Tibial nerve (tissue), 4 donors: ENCODE measurements at regions not wholly inside any gene's neighbourhood (a gene's known extent, or its start where the extent isn't known, plus 50 kb on each side); places are given as distances from the start of the nearest gene placed in this dataset.

ENCODE experiments used
- DNase-seq, 2 donors: peaks; one replicate each; pipeline ENCODE4 v3.0.0-alpha.2; 2019; ENCODE audit warnings: low spot score in 2 of 2
- H3K27ac ChIP-seq, 4 donors: fragments of 200-600 bp; sonication (generic) in 3 of 4; one replicate each; pipeline ENCODE4 v1.5.1; 2017 to 2019; ENCODE audit warnings: mild to moderate bottlenecking in 1 of 4
- H3K27me3 ChIP-seq, 2 donors: fragments of 200-600 bp; sonication (generic) in 1 of 2; one replicate each; pipeline versions ENCODE4 v1.5.1 to v1.6.0; 2017 to 2019
- H3K36me3 ChIP-seq, 3 donors: fragments of 200-600 bp; sonication (generic); one replicate each; pipeline ENCODE4 v1.5.1; 2018 to 2019
- H3K4me1 ChIP-seq, 4 donors: fragments of 200-600 bp; sonication (generic) in 3 of 4; one replicate each; pipeline ENCODE4 v1.5.1; 2017 to 2019
- H3K4me3 ChIP-seq, 4 donors: fragments of 200-600 bp; sonication (generic) in 3 of 4; one replicate each; pipeline ENCODE4 v1.5.1; 2017 to 2019; ENCODE audit warnings: mild to moderate bottlenecking in 1 of 4, moderate library complexity in 1 of 4
- H3K9me3 ChIP-seq, 4 donors: fragments of 200-600 bp; sonication (generic) in 3 of 4; one replicate each; pipeline ENCODE4 v1.5.1; 2017 to 2019
- CTCF ChIP-seq, 5 experiments: fragments of 200-600 bp in 3 of 5; fragments of 450-650 bp in 2 of 5; sonication (generic) in 3 of 5; IDR thresholded peaks; one replicate each; pipeline ENCODE4 v1.5.1; 2016 to 2019; ENCODE audit warnings: antibody characterized with exemption in 5 of 5, mild to moderate bottlenecking in 3 of 5, moderate library complexity in 2 of 5
- EP300 ChIP-seq, 2 donors: sonication (generic); formaldehyde crosslinking; IDR thresholded peaks; one replicate each; pipeline ENCODE4 v1.6.1; 2017; ENCODE audit warnings: antibody characterized with exemption in 2 of 2, mild to moderate bottlenecking in 1 of 2
- POLR2A ChIP-seq, 2 donors: fragments of 450-650 bp; IDR thresholded peaks; one replicate each; pipeline ENCODE4 v1.6.1; 2017; ENCODE audit warnings: antibody characterized with exemption in 2 of 2, mild to moderate bottlenecking in 2 of 2, moderate library complexity in 2 of 2
- WGBS, 2 donors: methylation state at CpG; one replicate each; pipeline ENCODE4 v1.1.5; 2018; 5-methylcytosine and 5-hydroxymethylcytosine counted together

- no peak overlapping the region for H3K27ac ChIP-seq
- H3K4me1 ChIP-seq: no peaks in the 10 kb centered on the region
- H3K9me3 ChIP-seq: no peaks in the 10 kb centered on the region
- H3K36me3 ChIP-seq: no peaks in the 10 kb centered on the region
- WGBS, 2 donors: 87 to 89% methylated on average over 6 of the region's 6 CpGs
- no peak overlapping the region for H3K4me3 ChIP-seq
- H3K27me3 ChIP-seq: no peaks in the 10 kb centered on the region
- no peak for TF ChIP-seq CTCF (IDR thresholded peaks at IDR 0.05)
- no peak for TF ChIP-seq EP300 (IDR thresholded peaks at IDR 0.05)
- no peak for TF ChIP-seq POLR2A (IDR thresholded peaks at IDR 0.05)
- no peak for DNase-seq
Observed at GRCh38 chr16:17571499-17572093, 100.8 kb upstream of the XYLT1 start.

GRCh38 chr16:17568239-17568638 is 97.5 kb upstream of the XYLT1 start:
- no peak for DNase-seq
- Histone ChIP-seq H3K27me3 (no peaks in the 10 kb centered on the region), H3K4me3 (no peak overlapping the region), H3K27ac (no peak overlapping the region), H3K9me3 (no peaks in the 10 kb centered on the region), H3K36me3 (no peaks in the 10 kb centered on the region), H3K4me1 (no peaks in the 10 kb centered on the region)
- WGBS, 2 donors: 81 to 83% methylated on average over 7 of the region's 7 CpGs
- TF ChIP-seq POLR2A (IDR thresholded peaks at IDR 0.05) (no peak), EP300 (IDR thresholded peaks at IDR 0.05) (no peak), CTCF (IDR thresholded peaks at IDR 0.05) (no peak)

GRCh38 chr16:17567455-17567854 is 96.7 kb upstream of the XYLT1 start:
- TF ChIP-seq CTCF (IDR thresholded peaks at IDR 0.05) (no peak), EP300 (IDR thresholded peaks at IDR 0.05) (no peak), POLR2A (IDR thresholded peaks at IDR 0.05) (no peak)
- 83 to 85% methylated on average over 7 of the region's 7 CpGs for WGBS, 2 donors

GRCh38 chr16:17566656-17567450 is 96.1 kb upstream of the XYLT1 start:
- Histone ChIP-seq H3K27ac (no peak overlapping the region), H3K27me3 (no peaks in the 10 kb centered on the region), H3K36me3 (no peaks in the 10 kb centered on the region), H3K4me1 (no peaks in the 10 kb centered on the region), H3K9me3 (no peaks in the 10 kb centered on the region), H3K4me3 (no peak overlapping the region)
- WGBS, 2 donors: 74 to 84% methylated on average over 6 of the region's 6 CpGs
- TF ChIP-seq POLR2A (IDR thresholded peaks at IDR 0.05) (no peak), CTCF (IDR thresholded peaks at IDR 0.05) (no peak), EP300 (IDR thresholded peaks at IDR 0.05) (no peak)
- no peak for DNase-seq

More at GRCh38 chr16:17567455-17567854, 96.7 kb upstream of the XYLT1 start:
- Histone ChIP-seq H3K4me1 (no peaks in the 10 kb centered on the region), H3K4me3 (no peak overlapping the region), H3K27me3 (no peaks in the 10 kb centered on the region), H3K36me3 (no peaks in the 10 kb centered on the region), H3K9me3 (no peaks in the 10 kb centered on the region), H3K27ac (no peak overlapping the region)
- DNase-seq: no peak

GRCh38 chr16:17566075-17566474 is 95.3 kb upstream of the XYLT1 start:
- 95 to 100% methylated on average over 1 of the region's 1 CpG for WGBS, 2 donors
- no peaks in the 10 kb centered on the region for H3K36me3 ChIP-seq
- no peak for TF ChIP-seq POLR2A (IDR thresholded peaks at IDR 0.05)
- TF ChIP-seq EP300 (IDR thresholded peaks at IDR 0.05): no peak
- no peak for TF ChIP-seq CTCF (IDR thresholded peaks at IDR 0.05)
- no peaks in the 10 kb centered on the region for H3K4me1 ChIP-seq
- H3K27ac ChIP-seq: no peak overlapping the region
- H3K4me3 ChIP-seq: no peak overlapping the region
- DNase-seq: no peak
- H3K9me3 ChIP-seq: peaks cover 0 to 3% (median 0%) of the 10 kb centered on the region in 4 donors
- no peaks in the 10 kb centered on the region for H3K27me3 ChIP-seq
